ENCODE measurements at regions not wholly inside any gene's neighbourhood (a gene's known extent, or its start where the extent isn't known, plus 50 kb on each side); places are given as distances from the start of the nearest gene placed in this dataset.
"Not testable (repeated sequence)": the region's sequence is repeated elsewhere in the genome, so short reads cannot be mapped to it uniquely, and the experiment has no call there.

- DNase-seq (ENCODE audit: low read depth) = no peak
These were observed 51.7 kb upstream of the ATIC start for GRCh38 chr2:215260097-215260677.

DNA sequence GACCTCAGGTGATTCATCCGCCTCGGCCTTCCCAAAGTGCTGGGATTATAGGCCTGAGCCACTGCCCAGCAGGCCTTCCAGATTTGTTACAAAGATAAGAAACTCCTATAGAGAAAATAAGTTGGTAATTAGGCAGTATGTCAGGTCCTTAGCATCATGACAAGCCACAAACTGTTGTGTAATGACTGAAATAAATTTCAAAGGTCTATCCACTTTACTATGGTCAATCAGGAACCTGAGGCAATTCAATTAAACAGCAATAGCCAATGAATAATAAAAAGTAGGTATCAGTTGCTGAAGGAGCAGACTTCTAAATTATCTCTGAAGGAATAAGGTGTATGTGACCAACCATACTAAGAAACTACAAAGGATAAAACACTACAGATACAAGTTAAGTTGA is 62.4 kb upstream of the ATIC start:
- DNase-seq (ENCODE audit: low read depth) = no peak

- DNase-seq (ENCODE audit: low read depth) = not testable (repeated sequence)
These were observed 65.9 kb upstream of the ATIC start for GRCh38 chr2:215245919-215246318.

DNA sequence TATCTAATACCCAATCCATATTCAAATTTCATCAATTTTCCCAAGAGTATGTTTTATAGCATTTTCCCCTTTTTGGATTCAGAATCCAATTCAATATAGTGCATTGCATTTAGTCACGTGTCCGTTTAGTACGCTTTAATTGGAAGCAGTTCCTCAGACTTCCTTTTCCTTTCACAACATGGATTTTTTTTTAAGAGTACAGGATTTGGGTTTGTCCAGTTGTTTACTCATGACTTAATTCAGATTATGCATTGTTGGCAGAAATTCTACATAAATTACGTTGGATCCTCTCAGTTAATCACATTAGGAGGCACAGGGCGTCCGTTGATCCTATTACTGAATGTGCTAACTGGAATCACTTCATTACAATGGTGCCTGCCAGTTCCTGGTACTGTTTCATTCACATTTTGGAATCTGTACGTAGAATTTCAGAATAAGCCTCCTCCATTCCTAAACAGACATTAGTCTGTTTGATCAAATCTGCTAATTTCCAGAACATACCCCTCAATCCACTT is 70.0 kb upstream of the ATIC start:
- no peak for DNase-seq (ENCODE audit: low read depth)

DNA sequence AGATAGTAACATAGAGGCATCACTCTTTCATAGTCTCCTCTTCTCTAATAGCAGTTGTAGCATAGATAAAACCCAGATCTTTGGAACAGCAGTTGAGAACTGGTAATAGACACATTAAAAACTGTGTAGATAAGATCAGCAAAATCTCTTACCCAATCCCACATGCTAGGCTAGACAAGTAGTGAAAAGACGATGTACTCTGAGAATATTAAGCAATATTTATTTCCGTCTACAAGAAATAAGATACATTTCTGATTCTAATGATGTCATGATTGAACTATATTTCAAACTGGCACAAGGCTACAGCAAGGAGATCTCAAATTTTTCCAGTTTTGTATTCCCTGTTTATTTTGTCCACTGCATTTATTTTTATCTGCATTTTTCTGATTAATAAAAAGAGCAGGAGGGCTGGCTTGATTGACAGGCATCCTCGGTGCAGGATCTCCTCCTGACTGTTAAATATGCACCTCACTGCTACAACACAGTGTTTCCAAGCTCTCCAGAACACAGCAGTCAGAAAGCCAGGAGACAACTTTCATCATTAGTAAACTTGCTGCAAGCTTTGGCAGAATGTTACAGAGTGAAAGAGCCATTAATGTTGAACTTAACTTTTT is 73.3 kb upstream of the ATIC start:
- no peak for DNase-seq (ENCODE audit: low read depth)

DNA sequence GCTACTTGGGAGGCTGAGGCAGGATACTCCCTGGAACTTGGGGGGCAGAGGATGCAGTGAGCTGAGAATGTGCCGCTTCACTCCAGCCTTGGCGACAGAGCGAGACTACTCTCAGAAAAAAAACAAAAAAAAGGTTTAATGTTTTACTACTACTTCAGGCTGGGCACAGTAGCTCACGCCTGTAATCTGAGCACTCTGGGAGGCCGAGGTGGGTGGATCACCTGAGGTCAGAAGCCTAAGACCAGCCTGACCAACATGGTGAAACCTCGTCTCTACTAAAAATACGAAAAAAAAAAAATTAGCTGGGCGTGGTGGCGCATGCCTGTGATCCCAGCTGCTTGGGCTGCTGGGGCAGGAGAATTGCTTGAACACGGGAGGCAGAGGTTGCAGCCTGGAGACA is 75.7 kb upstream of the ATIC start:
- no peak for DNase-seq (ENCODE audit: low read depth)

DNA sequence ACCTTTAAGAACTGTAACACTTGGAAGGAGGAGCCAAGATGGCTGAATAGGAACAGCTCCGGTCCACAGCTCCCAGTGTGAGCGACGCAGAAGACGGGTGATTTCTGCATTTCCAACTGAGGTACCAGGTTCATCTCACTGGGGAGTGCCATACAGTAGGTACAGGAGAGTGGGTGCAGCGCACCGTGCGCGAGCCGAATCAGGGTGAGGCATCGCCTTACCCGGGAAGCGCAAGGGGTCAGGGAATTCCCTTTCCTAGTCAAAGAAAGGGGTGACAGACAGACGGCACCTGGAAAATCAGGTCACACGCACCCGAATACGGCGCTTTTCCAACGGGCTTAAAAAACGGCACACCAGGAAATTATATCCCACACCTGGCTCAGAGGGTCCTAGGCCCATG is 81.8 kb upstream of the ABCA12 start:
- DNase-seq (ENCODE audit: low read depth) = not testable (repeated sequence)

DNA sequence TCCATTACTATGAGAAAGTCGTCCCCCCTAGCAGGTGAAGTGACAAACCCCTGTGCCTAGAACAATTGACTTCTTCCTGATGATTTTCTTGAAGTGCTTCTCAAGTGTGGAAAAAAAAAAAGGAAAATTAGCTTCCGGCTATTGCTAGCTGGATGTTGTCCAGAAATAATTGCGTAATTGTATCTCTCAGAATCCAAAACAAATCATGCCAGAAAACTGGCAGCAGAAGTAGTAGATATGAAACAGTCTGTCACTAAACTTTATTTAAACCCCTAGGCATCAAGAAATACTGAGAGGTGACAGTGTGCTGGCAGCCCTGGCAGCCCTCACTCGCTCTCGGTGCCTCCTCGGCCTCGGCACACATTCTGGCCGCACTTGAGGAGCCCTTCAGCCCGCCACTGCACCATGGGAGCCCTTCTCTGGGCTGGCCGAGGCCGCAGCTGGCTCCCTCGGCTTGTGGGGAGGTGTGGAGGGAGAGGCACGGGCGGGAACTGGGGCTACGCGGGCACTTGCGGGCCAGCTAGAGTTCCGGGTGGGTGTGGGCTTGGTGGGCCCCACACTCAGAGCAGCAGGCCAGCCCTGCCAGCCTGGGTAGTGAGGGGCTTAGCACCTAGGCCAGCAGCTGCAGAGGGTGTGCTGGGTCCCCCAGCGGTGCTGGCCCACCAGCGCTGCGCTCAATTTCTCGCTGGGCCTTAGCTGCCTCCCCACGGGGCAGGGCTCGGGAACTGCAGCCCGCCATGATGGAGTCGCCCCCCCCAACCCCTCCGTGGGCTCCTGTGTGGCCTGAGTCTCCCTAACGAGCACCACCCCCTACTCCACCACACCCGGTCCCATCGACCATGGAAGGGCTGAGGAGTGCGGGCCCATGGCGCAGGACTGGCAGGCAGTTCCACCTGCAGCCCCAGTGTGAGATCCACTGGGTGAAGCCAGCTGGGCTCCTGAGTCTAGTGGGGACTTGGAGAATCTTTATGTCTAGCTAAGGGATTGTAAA is 80.5 kb upstream of the ABCA12 start:
- peak; percentile 4 for DNase-seq (ENCODE audit: low read depth)

DNA sequence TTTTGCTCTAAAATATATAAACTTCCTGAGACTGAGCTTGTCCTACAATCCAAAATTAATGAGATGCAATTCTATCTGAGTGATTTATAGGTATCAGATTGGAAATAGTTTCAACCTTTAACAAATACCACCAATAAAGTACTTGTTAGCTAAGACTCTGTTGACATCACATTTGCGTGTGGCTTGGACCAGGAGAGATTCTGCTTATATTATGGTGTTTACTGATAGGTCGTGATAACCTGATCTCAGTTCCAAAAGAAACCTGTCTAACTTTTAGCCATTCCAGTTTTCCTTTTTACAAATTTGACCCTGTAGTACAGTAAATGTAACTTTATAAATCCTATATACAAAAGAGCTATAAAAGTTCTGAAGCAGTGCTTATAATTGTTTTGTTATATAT is 78.4 kb upstream of the ABCA12 start:
- no peak for DNase-seq (ENCODE audit: low read depth)

DNA sequence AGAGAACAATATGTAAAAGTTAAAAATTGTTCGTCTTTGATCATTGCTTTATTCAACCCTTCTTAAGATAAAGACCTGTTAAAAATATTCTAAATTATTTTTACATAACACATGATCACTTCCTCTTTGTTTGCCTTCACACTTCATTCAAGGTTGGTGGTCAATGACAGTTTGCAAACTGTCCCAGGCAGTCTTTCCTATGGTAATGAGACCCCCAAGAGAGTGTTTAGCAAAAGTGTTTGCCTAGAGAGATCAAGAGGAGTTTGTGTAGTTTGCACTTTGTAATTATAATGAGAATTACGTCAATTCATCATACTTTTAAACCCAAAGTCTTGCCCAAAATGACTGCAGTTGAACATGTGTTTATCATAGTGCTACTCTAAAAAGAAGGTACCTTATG is 77.2 kb upstream of the ABCA12 start:
- no peak for DNase-seq (ENCODE audit: low read depth)

DNA sequence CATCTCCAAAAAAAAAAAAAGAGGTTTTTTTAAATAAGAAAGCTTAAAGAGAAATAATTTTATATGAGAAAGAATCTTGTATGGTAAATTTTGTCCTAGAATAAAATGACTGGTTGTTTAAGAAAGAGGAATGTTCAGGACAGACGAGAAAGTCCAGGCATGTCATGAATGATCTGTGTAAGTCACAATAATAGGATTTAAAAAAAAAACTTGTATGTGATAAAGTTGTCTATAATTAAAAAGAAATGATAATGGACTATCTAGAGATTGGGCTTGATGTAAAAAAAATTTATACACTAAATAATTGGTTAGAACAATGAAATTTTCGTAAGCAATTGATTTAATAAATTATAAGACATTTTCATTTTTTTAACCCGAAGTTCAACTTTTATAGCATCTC is 71.7 kb upstream of the ABCA12 start:
- no peak for DNase-seq (ENCODE audit: low read depth)

DNA sequence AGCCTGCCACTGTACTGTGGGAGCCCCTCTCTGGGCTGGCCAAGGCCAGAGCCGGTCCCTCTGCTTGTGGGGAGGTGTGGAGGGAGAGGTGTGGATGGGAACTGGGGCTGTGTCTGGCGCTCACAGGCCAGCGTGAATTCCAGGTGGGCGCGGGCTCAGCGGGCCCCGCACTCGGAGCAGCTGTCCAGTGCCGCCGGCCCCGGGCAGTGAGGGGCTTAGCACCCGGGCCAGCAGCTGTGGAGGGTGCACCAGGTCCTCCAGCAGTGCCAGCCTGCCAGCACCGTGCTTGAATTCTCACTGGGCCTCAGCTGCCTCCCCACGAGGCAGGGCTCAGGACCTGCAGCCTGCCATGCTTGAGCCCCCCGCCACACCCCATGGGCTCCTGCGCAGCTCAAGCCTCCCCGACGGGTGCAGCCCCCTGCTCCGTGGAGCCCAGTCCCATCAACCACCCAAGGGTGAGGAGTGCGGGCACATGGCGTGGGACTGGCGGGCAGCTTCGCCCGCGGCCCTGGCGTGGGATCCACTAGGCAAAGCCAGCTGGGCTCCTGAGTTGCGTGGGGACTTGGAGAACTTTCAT is 69.5 kb upstream of the ABCA12 start:
- DNase-seq (ENCODE audit: low read depth) = no peak

GRCh38 chr2:215207041-215207440 is 68.6 kb upstream of the ABCA12 start:
- DNase-seq (ENCODE audit: low read depth) = no peak

GRCh38 chr2:215205787-215206186 is 67.4 kb upstream of the ABCA12 start:
- no peak for DNase-seq (ENCODE audit: low read depth)

GRCh38 chr2:215191477-215191876 is 53.1 kb upstream of the ABCA12 start:
- DNase-seq (ENCODE audit: low read depth) = peak; percentile 7

DNA sequence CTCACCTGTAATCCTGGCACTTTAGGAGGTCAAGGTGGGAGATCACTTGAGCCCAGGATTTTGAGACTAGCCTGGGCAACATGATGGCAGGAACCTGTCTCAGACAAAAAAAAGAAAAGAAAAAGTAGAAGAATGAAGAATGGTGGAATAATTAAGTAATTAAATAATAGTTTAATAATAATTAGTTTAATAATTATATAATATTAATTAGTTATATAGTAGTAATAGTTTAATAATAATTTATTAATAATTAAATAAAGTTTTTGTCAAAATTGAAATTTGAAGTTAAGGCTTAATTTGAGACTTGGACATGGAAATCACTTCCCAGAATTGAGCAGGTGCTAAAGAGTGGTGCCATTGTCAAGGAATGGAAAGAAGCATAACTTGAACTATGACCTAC is 52.2 kb upstream of the ABCA12 start:
- no peak for DNase-seq (ENCODE audit: low read depth)

- DNase-seq (ENCODE audit: low read depth) = peak; percentile 18
These were observed 51.0 kb upstream of the ABCA12 start for GRCh38 chr2:215189393-215189792.

Data from HT1080 (cell line).